VCaP (cell line): ENCODE measurements at regions not wholly inside any gene's neighbourhood (a gene's known extent, or its start where the extent isn't known, plus 50 kb on each side); places are given as distances from the start of the nearest gene placed in this dataset.

ENCODE experiments used
- H3K27ac ChIP-seq: fragments of 450-650 bp; 2 replicates; pipeline ENCODE4 v1.5.1; 2017
- CTCF ChIP-seq: fragments of 450-650 bp; conservative IDR thresholded peaks from 2 replicates; pipeline ENCODE4 v1.5.1; 2017; ENCODE audit warnings: mild to moderate bottlenecking, moderate library complexity

DNA sequence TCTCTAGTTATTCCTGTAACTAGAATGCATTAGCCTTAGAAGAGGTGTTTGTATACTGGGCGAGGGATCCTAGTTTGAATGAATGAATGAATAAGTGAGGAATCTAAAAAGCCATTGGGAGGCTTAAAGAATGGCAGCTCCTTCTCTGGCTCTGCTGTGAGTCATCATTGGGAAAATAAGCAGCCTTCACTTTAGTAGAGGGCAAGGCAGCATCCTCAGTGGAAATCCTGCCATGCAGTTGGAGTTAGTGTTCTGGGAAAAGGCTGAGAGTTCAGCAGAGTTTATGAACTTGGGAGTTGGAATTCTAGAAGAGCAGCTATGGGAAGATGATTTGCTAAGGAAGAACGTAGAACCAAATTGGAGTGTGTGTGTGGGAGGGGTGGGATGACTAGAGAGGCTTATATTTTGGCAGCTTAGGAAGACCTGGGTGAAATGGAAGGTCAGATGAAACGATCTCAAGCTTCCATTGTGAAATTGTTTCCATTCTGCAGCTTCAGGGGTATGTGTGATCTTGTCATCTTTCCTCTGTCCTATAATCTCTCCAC, 120.8 kb downstream of the PTCSC3 start:
- H3K27ac ChIP-seq = no peak overlapping the region
- TF ChIP-seq CTCF = no peak

DNA sequence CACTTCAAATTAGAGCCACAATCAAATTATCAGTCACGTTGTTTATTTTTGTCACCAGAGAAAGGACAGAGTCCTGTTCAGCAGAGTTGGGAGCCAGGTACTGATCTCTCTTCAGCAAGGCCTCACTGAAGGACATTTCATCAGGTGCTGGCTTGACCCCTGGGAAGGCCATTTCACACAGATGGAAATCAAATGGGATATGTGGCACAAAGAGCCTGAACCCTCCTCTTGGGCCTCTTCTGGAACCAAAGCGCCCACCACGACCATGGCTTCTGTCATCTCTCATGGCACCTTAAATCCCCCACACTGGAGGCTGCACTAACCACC, 121.5 kb downstream of the PTCSC3 start:
- H3K27ac ChIP-seq = no peak overlapping the region
- TF ChIP-seq CTCF = no peak

- no peak overlapping the region for H3K27ac ChIP-seq
- no peak for TF ChIP-seq CTCF
Observed at GRCh38 chr14:36054353-36055051, 122.0 kb downstream of the PTCSC3 start.

- H3K27ac ChIP-seq = no peak overlapping the region
- TF ChIP-seq CTCF = no peak
Observed at GRCh38 chr14:36052681-36053080, 123.8 kb downstream of the PTCSC3 start.

DNA sequence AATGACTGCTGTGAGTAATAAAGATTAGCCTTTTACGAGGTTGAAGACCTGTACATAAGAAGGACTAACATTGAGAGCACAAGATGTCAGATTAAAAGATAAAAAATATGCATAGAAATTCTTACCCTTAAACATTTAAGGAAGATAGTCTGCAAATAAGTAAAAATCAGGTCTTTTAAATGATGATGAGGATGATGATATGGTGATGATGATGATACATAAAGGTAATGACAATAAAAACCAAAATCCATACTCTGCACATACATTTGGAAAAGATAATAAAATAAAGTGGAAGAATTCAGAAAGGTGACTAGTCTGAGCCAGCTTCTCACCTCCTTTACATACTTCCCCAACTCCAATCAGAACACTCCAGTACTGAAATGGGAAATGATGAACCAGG, 124.5 kb downstream of the PTCSC3 start:
- H3K27ac ChIP-seq = no peak overlapping the region
- TF ChIP-seq CTCF = no peak

GRCh38 chr14:36048667-36049066, 127.9 kb downstream of the PTCSC3 start:
- no peak for TF ChIP-seq CTCF

DNA sequence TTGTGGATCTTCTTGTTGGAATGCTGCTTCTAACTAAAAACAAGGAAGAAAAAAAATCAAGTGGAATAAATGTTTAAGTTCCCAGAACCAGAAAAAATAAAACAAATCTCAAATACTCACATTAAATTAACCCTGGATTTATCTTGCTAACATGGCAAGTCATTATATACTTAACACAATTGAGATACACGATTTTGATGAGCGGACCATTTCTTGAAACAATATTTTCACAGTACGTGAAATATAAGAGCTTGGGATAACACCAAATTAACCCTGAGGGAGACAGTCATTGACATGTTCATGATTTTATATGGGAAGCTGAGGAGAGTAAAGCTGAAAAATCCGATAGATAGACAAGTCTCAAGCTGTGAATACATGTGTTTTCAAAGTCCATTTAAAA, 128.6 kb downstream of the PTCSC3 start:
- no peak overlapping the region for H3K27ac ChIP-seq
- no peak for TF ChIP-seq CTCF

More at GRCh38 chr14:36048667-36049066, 127.9 kb downstream of the PTCSC3 start:
- no peak overlapping the region for H3K27ac ChIP-seq
